ENCODE measurements at regions not wholly inside any gene's neighbourhood (a gene's known extent, or its start where the extent isn't known, plus 50 kb on each side); places are given as distances from the start of the nearest gene placed in this dataset.
A peak's percentile ranks its signal among the peaks of the same experiment; 100 is the strongest.
"Not testable (repeated sequence)": the region's sequence is repeated elsewhere in the genome, so short reads cannot be mapped to it uniquely, and the experiment has no call there.

GRCh38 chr3:178209618-178210017 lies 326.6 kb upstream of the KCNMB2 start:
- not testable (repeated sequence) for H2AFZ ChIP-seq; BruUV-seq (replicated peaks)

GRCh38 chr3:178211086-178211485 lies 325.1 kb upstream of the KCNMB2 start:
- H2AFZ ChIP-seq; H3K4me1 ChIP-seq (replicated peaks; ENCODE audit: insufficient read depth); POLR2A ChIA-PET (ENCODE audit: unreplicated experiment); H3K4me3 ChIP-seq; H4K20me1 ChIP-seq (ENCODE audit: insufficient read depth); H3K27ac ChIP-seq; H3K27me3 ChIP-seq (ENCODE audit: insufficient read depth, low read depth); H3K4me2 ChIP-seq; DNase-seq; intact Hi-C loops (cut with micrococcal nuclease; ENCODE audit: unreplicated experiment); H3F3A ChIP-seq (ENCODE audit: insufficient read depth, low read depth); H3K79me2 ChIP-seq (ENCODE audit: low read depth); BruUV-seq (replicated peaks); H3K9me2 ChIP-seq (ENCODE audit: insufficient read depth); H3K9me3 ChIP-seq (ENCODE audit: insufficient read depth, low read depth); CTCF ChIA-PET; H3K36me3 ChIP-seq (ENCODE audit: low read depth): not testable (repeated sequence)

More at GRCh38 chr3:178209618-178210017, 326.6 kb upstream of the KCNMB2 start:
- H3K79me2 ChIP-seq (ENCODE audit: low read depth); H3K4me2 ChIP-seq; H3K9me2 ChIP-seq (ENCODE audit: insufficient read depth); H4K20me1 ChIP-seq (ENCODE audit: insufficient read depth); H3K4me1 ChIP-seq (replicated peaks; ENCODE audit: insufficient read depth); H3K4me3 ChIP-seq; H3K27me3 ChIP-seq (ENCODE audit: insufficient read depth, low read depth); POLR2A ChIA-PET (ENCODE audit: unreplicated experiment); H3K27ac ChIP-seq; intact Hi-C loops (cut with micrococcal nuclease; ENCODE audit: unreplicated experiment); H3K36me3 ChIP-seq (ENCODE audit: low read depth); DNase-seq; H3F3A ChIP-seq (ENCODE audit: insufficient read depth, low read depth); CTCF ChIA-PET; H3K9me3 ChIP-seq (ENCODE audit: insufficient read depth, low read depth): not testable (repeated sequence)

GRCh38 chr3:178217479-178217878 lies 318.8 kb upstream of the KCNMB2 start:
- Histone ChIP-seq H3K79me2 (ENCODE audit: low read depth) (no peaks in the 10 kb centered on the region), H3K4me1 (replicated peaks; ENCODE audit: insufficient read depth) (no peaks in the 10 kb centered on the region), H3K36me3 (ENCODE audit: low read depth) (no peaks in the 10 kb centered on the region), H3K9me2 (ENCODE audit: insufficient read depth) (no peaks in the 10 kb centered on the region), H3K27ac (no peak overlapping the region), H3F3A (ENCODE audit: insufficient read depth, low read depth) (no peaks in the 10 kb centered on the region), H3K4me2 (no peak overlapping the region), H3K9me3 (ENCODE audit: insufficient read depth, low read depth) (no peaks in the 10 kb centered on the region), H3K4me3 (no peak overlapping the region), H4K20me1 (ENCODE audit: insufficient read depth) (no peaks in the 10 kb centered on the region), H3K27me3 (ENCODE audit: insufficient read depth, low read depth) (no peaks in the 10 kb centered on the region), H2AFZ (peak overlapping the region; percentile 22; the same call in 1 of the 2 replicates)
- POLR2A ChIA-PET (ENCODE audit: unreplicated experiment) = no interaction called here
- BruUV-seq (replicated peaks) = no TSS peak
- no peak for DNase-seq
- no peak for TF ChIP-seq CTCF (conservative IDR thresholded peaks at IDR 0.05)
- intact Hi-C loops (cut with micrococcal nuclease; ENCODE audit: unreplicated experiment) = no loop called here
- CTCF ChIA-PET = no interaction called here

GRCh38 chr3:178218231-178218630 lies 318.0 kb upstream of the KCNMB2 start:
- Histone ChIP-seq H3K4me3 (no peak overlapping the region), H3K79me2 (ENCODE audit: low read depth) (no peaks in the 10 kb centered on the region), H3K4me1 (replicated peaks; ENCODE audit: insufficient read depth) (no peaks in the 10 kb centered on the region), H2AFZ (no peak overlapping the region), H4K20me1 (ENCODE audit: insufficient read depth) (no peaks in the 10 kb centered on the region), H3K4me2 (no peak overlapping the region), H3K27ac (no peak overlapping the region), H3K9me3 (ENCODE audit: insufficient read depth, low read depth) (no peaks in the 10 kb centered on the region), H3F3A (ENCODE audit: insufficient read depth, low read depth) (no peaks in the 10 kb centered on the region), H3K36me3 (ENCODE audit: low read depth) (no peaks in the 10 kb centered on the region), H3K27me3 (ENCODE audit: insufficient read depth, low read depth) (no peaks in the 10 kb centered on the region), H3K9me2 (ENCODE audit: insufficient read depth) (no peaks in the 10 kb centered on the region)
- no peak for DNase-seq
- intact Hi-C loops (cut with micrococcal nuclease; ENCODE audit: unreplicated experiment) = no loop called here
- ChIA-PET POLR2A (ENCODE audit: unreplicated experiment) (no interaction called here), CTCF (no interaction called here)
- TF ChIP-seq CTCF (conservative IDR thresholded peaks at IDR 0.05) (no peak), EZH2 (IDR thresholded peaks at IDR 0.05; ENCODE audit: low read depth) (no peak)
- no TSS peak for BruUV-seq (replicated peaks)

- DNase-seq; H3K9me3 ChIP-seq (ENCODE audit: insufficient read depth, low read depth); H3K4me3 ChIP-seq; H3K9me2 ChIP-seq (ENCODE audit: insufficient read depth); H3F3A ChIP-seq (ENCODE audit: insufficient read depth, low read depth); H3K4me1 ChIP-seq (replicated peaks; ENCODE audit: insufficient read depth); H3K27ac ChIP-seq; H4K20me1 ChIP-seq (ENCODE audit: insufficient read depth); H3K27me3 ChIP-seq (ENCODE audit: insufficient read depth, low read depth); BruUV-seq (replicated peaks); H3K79me2 ChIP-seq (ENCODE audit: low read depth); CTCF ChIA-PET; intact Hi-C loops (cut with micrococcal nuclease; ENCODE audit: unreplicated experiment); POLR2A ChIA-PET (ENCODE audit: unreplicated experiment); H2AFZ ChIP-seq; H3K36me3 ChIP-seq (ENCODE audit: low read depth); H3K4me2 ChIP-seq: not testable (repeated sequence)
These were observed 316.6 kb upstream of the KCNMB2 start for GRCh38 chr3:178219661-178220060.

All from PC-9 (cell line).